Neural crest cell (in vitro differentiated cells): ENCODE measurements at regions not wholly inside any gene's neighbourhood (a gene's known extent, or its start where the extent isn't known, plus 50 kb on each side); places are given as distances from the start of the nearest gene placed in this dataset.

Experiments
- DNase-seq: peaks from one replicate; pipeline ENCODE4 v3.0.0; 2021; ENCODE audit warnings: low read depth, mixed read lengths, low spot score
- H3K27ac Mint-ChIP-seq: one replicate; pipeline ENCODE4 v1.8.0; 2021; ENCODE audit warnings: mild to moderate bottlenecking, mixed read lengths; ENCODE audit not compliant: unreplicated experiment
- H3K27me3 Mint-ChIP-seq: 2 replicates; pipeline ENCODE4 v1.8.0; 2021; ENCODE audit warnings: low read depth, mild to moderate bottlenecking, mixed read lengths
- H3K36me3 Mint-ChIP-seq: 2 replicates; pipeline ENCODE4 v1.8.0; 2021; ENCODE audit warnings: low read depth, mild to moderate bottlenecking, mixed read lengths
- H3K4me1 Mint-ChIP-seq: 2 replicates; pipeline ENCODE4 v1.8.0; 2021; ENCODE audit warnings: mixed read lengths
- H3K4me3 Mint-ChIP-seq: one replicate; pipeline ENCODE4 v1.8.0; 2021; ENCODE audit warnings: mild to moderate bottlenecking, mixed read lengths
- H3K9me3 Mint-ChIP-seq: 2 replicates; pipeline ENCODE4 v1.8.0; 2021; ENCODE audit warnings: mixed read lengths
- TF ChIP-seq, protein P1 (sequence below): fragments of 200-600 bp; sonication (generic); conservative IDR thresholded peaks from 2 replicates; pipeline ENCODE4 v1.5.0; 2021; ENCODE audit warnings: antibody characterized with exemption, mild to moderate bottlenecking

DNA sequence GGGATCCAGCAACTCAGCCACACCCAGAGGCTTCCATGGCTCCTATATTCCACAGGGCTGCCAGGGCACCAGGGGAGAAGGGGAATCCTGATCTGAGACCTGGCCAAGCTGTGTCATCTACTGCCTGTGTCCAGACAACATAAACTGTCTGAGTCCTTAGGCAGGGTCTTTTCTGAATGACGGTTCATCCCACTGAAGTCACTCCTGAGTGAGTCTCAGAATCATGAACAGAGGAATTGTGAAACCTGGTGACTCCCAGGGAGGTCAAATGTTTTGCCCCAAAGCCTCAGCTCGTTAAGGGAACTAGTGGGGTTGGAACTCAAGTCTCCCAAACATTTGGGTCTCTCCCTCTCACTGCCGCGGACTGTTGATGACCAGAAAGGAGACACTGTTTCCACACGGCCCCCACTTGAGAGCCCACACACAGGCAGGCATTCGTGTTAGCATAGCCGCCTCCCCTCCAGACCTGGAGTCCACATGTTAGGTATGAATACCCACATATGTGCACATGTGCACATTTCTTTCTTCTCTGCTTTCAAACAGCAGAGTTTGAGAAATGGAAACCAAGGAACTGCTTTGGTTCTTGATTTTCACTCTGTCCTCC is 87.2 kb upstream of the KCNK12 start:
- Mint-ChIP-seq H3K27me3 (no peaks in the 10 kb centered on the region), H3K9me3 (no peaks in the 10 kb centered on the region), H3K4me1 (peaks cover 19% of the 10 kb centered on the region), H3K27ac (no peak overlapping the region), H3K36me3 (no peaks in the 10 kb centered on the region), H3K4me3 (no peak overlapping the region)
- TF ChIP-seq, protein P1, sequence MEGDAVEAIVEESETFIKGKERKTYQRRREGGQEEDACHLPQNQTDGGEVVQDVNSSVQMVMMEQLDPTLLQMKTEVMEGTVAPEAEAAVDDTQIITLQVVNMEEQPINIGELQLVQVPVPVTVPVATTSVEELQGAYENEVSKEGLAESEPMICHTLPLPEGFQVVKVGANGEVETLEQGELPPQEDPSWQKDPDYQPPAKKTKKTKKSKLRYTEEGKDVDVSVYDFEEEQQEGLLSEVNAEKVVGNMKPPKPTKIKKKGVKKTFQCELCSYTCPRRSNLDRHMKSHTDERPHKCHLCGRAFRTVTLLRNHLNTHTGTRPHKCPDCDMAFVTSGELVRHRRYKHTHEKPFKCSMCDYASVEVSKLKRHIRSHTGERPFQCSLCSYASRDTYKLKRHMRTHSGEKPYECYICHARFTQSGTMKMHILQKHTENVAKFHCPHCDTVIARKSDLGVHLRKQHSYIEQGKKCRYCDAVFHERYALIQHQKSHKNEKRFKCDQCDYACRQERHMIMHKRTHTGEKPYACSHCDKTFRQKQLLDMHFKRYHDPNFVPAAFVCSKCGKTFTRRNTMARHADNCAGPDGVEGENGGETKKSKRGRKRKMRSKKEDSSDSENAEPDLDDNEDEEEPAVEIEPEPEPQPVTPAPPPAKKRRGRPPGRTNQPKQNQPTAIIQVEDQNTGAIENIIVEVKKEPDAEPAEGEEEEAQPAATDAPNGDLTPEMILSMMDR = no peak
- DNase-seq = no peak

DNA sequence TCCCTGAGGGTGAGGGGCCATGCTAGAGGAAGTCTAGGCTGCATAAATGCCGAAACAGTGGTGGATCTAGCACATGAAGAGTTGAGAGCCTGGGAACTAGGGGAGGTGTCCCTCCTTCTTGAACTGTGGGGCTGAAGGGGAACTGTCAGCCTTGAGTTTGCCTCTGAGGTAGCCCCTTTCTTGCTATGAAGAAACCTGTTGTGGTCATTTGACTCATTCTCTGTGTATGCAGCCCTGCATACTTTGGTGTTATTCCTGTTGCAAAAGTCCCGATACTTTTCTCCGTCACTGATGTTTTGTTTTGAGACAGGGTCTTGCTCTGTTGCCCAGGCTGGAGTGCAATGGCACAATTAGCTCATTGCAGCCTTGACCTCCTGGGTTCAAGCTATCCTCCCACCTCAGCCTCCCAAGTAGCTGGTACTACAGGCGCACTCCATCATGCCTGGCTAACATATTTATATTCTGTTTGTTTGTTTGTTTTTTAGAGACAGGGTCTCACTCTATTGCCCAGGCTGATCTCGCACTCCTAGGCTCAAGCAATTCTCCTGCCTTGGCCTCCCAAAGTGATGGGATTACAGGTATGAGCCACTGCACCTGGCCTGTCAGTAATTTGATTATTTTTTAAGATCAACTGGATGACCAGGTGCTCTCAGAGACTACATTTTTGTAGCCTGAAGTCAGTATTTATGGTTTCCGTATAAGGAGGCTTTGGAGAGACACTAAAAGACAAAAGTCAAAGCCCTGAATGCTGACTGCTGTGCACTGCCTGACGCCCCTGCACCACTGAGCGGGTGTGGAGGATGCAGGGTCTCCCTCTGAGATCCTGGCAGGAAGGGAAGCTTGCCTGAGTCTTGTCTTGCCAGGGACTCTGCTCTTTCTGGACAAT is 86.2 kb upstream of the KCNK12 start:
- DNase-seq = no peak
- Mint-ChIP-seq H3K4me1 (peaks cover 12% of the 10 kb centered on the region), H3K27ac (peak overlapping the region; percentile 69), H3K36me3 (no peaks in the 10 kb centered on the region), H3K9me3 (no peaks in the 10 kb centered on the region), H3K4me3 (no peak overlapping the region), H3K27me3 (no peaks in the 10 kb centered on the region)
- TF ChIP-seq, protein P1 = no peak

DNA sequence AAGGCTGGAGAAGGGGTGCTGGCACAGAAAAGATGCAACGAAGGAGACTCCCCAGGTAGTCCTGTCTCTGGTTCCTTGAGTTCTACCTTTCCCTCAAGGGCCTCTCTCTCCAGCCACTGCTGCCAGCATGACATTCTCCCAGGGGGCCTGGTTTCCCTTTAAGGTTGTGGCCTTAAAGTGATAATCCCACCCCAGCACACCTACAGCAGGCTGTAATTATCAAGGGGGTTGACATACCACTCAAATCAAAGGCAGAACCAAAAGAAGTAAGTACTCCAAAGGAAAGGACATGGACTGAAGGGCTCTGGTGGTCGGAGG is 84.7 kb upstream of the KCNK12 start:
- H3K27me3 Mint-ChIP-seq = no peaks in the 10 kb centered on the region

DNA sequence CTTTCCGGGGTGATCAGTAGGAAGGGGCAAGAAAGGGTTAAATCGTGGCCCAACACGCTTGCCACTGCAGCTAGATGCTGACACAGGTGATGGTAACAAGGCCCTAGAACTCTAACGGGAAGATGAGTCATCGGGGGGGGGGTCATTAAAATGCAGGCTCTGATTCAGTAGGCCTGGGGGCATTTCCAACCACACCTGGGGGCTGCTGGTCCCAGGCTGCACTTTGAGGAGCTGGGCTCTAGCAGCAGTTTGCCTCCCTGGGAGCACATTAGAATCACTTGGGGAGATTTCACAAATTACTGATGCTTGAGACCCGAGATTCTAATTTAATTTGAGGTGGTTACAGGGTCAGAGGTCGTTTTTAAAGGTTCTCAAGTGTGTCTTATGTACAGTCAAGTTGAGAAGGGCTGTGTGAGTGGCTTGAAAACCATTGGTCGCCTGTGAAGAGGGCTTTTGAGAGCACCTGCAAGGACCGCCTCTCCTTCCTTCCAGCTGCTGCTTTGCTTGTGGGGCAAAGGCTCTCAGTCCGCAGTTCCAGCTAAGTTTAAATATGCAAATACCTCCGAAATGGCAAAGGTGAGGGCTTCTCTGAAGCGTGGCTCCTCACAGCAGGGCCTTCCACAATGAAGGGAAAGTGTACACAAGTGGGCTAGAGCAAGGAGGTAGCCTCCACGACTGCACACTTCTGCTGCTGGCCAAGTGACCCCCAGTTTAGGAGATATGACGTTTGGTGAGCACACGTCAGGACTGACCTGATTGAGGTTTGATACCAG is 84.2 kb upstream of the KCNK12 start:
- Mint-ChIP-seq H3K4me1 (peaks cover 12% of the 10 kb centered on the region), H3K27me3 (no peaks in the 10 kb centered on the region), H3K4me3 (no peak overlapping the region), H3K9me3 (no peaks in the 10 kb centered on the region), H3K27ac (no peak overlapping the region), H3K36me3 (no peaks in the 10 kb centered on the region)
- no peak for DNase-seq
- TF ChIP-seq, protein P1 = no peak

More for the DNA sequence above, 84.7 kb upstream of the KCNK12 start:
- H3K9me3 Mint-ChIP-seq = no peaks in the 10 kb centered on the region
- H3K4me1 Mint-ChIP-seq = peaks cover 12% of the 10 kb centered on the region
- no peak overlapping the region for H3K27ac Mint-ChIP-seq
- TF ChIP-seq, protein P1 = no peak
- no peaks in the 10 kb centered on the region for H3K36me3 Mint-ChIP-seq
- DNase-seq = no peak
- H3K4me3 Mint-ChIP-seq = no peak overlapping the region

DNA sequence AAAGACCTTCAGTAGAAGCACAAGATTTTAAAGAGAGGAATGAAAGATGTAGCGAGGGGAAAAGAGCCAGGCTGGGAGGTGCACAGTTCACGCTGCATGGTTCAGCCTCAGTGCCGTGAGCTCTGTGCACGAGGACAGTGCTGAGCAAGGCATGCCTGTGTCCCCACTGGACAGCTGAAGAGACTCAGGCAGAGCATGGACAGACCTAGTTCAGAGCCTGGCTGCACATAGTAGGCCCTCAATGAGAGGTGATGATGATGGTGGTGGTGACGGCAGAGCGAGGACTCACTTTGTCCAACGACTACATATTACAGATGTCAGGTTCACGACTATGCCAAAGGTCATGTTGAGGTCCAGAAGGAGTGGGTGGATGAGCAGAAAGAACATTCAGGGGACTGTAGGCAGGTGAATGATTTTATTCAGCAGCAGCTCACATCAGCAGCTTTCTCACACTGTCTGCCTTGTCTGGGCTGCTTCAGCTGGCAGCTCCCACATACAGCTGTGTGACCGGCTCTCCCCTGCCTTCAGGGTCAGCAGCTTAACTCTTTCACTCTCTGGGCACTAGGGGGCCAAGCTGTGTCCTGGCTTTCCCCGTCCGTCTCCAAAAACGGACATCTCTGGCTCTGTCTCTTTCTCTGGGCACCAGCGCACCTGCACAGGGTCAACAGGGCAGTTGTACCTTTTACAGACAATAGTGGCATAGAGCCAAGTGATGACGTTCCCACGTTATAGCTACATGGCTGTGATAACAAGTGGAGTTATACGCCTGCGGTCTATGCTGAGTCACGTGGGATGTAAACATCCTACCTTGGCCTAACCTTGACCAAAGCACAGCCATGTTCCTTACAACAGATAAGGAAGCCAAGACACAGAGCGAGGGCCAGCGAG is 83.4 kb upstream of the KCNK12 start:
- DNase-seq = peak; percentile 20
- no peaks in the 10 kb centered on the region for H3K36me3 Mint-ChIP-seq
- no peak overlapping the region for H3K27ac Mint-ChIP-seq
- TF ChIP-seq, protein P1 = peak; percentile 56
- H3K4me3 Mint-ChIP-seq = no peak overlapping the region
- no peaks in the 10 kb centered on the region for H3K9me3 Mint-ChIP-seq
- no peaks in the 10 kb centered on the region for H3K27me3 Mint-ChIP-seq
- H3K4me1 Mint-ChIP-seq = peaks cover 12% of the 10 kb centered on the region
